A673 (cell line): ENCODE measurements at regions not wholly inside any gene's neighbourhood (a gene's known extent, or its start where the extent isn't known, plus 50 kb on each side); places are given as distances from the start of the nearest gene placed in this dataset.

ENCODE experiments used
- BruUV-seq: library from RNA; stranded (reverse); fragments of 400-500 nt; replicated peaks from 2 replicates; lab custom pipeline; 2021; lab: Mats Ljungman, UMichigan
- CTCF ChIA-PET: fragments of 300-600 bp; sonication (Branson Sonifier 250); formaldehyde crosslinking; loops from one replicate; lab custom pipeline; 2022; ENCODE audit warnings: antibody characterized with exemption; lab: Charles Lee
- POLR2A ChIA-PET: fragments of 300-600 bp; sonication (Branson Sonifier 250); formaldehyde crosslinking; loops from one replicate; lab custom pipeline; 2022; ENCODE audit warnings: antibody characterized with exemption; ENCODE audit not compliant: low non-redundant PET; lab: Charles Lee
- DNase-seq: peaks from one replicate; pipeline ENCODE4 v3.0.0-alpha.2; 2015; ENCODE audit warnings: low spot score
- H3K27ac ChIP-seq: fragments of 200-600 bp; sonication (generic); 2 replicates; pipeline ENCODE4 v1.5.1; 2016; ENCODE audit warnings: mixed run types, low read depth, mild to moderate bottlenecking, mixed read lengths, antibody characterized with exemption, low read length; ENCODE audit not compliant: poor library complexity, severe bottlenecking
- H3K27me3 ChIP-seq: fragments of 200-600 bp; sonication (generic); replicated peaks from 2 replicates; pipeline ENCODE4 v1.6.1; 2017; ENCODE audit warnings: mixed run types, low read depth, mild to moderate bottlenecking, mixed read lengths, antibody characterized with exemption, low read length; ENCODE audit not compliant: insufficient read depth, poor library complexity
- H3K36me3 ChIP-seq: fragments of 200-600 bp; sonication (generic); 2 replicates; pipeline ENCODE4 v1.6.1; 2016; ENCODE audit warnings: mixed run types, mild to moderate bottlenecking, mixed read lengths, antibody characterized with exemption, low read length; ENCODE audit not compliant: insufficient read depth, poor library complexity, severe bottlenecking
- H3K4me1 ChIP-seq: fragments of 200-600 bp; sonication (generic); 2 replicates; pipeline ENCODE4 v1.6.1; 2017; ENCODE audit warnings: mixed run types, mild to moderate bottlenecking, mixed read lengths, antibody characterized with exemption, low read length; ENCODE audit not compliant: insufficient read depth, poor library complexity, severe bottlenecking
- H3K4me3 ChIP-seq: fragments of 200-600 bp; sonication (generic); 2 replicates; pipeline ENCODE4 v1.5.1; 2016; ENCODE audit warnings: low read depth, mixed run types, mild to moderate bottlenecking, mixed read lengths, low read length; ENCODE audit not compliant: poor library complexity, severe bottlenecking
- H3K9me3 ChIP-seq: fragments of 200-600 bp; sonication (generic); 2 replicates; pipeline ENCODE4 v1.6.1; 2016; ENCODE audit warnings: mixed run types, low read depth, mild to moderate bottlenecking, mixed read lengths, antibody characterized with exemption, low read length; ENCODE audit not compliant: poor library complexity, severe bottlenecking
- CTCF ChIP-seq: fragments of 300-800, 200-600 bp; sonication (generic); conservative IDR thresholded peaks from 2 replicates; pipeline ENCODE4 v1.5.1; 2017; ENCODE audit warnings: low read depth, mild to moderate bottlenecking, antibody characterized with exemption, low read length, moderate library complexity, mixed read lengths
- EZH2 ChIP-seq: fragments of 200-600 bp; sonication (generic); IDR thresholded peaks from 2 replicates; pipeline ENCODE4 v1.6.1; 2017; ENCODE audit warnings: borderline replicate concordance, low read depth, mild to moderate bottlenecking, mixed read lengths, antibody characterized with exemption, low read length; ENCODE audit not compliant: poor library complexity, severe bottlenecking
- intact Hi-C: fragments of 100-400 bp; cut with micrococcal nuclease; formaldehyde crosslinking; loops from one replicate; pipeline ENCODE4 v1.10.0; 2022; ENCODE audit not compliant: unreplicated experiment

- H3K9me3 ChIP-seq: no peaks in the 10 kb centered on the region
- DNase-seq: no peak
- no peaks in the 10 kb centered on the region for H3K4me1 ChIP-seq
- POLR2A ChIA-PET: no interaction called here
- BruUV-seq: no TSS peak
- H3K27me3 ChIP-seq: no peaks in the 10 kb centered on the region
- CTCF ChIA-PET: no interaction called here
- no peaks in the 10 kb centered on the region for H3K36me3 ChIP-seq
- TF ChIP-seq CTCF: no peak
- TF ChIP-seq EZH2: no peak
- no peak overlapping the region for H3K27ac ChIP-seq
- intact Hi-C loops: no loop called here
- no peak overlapping the region for H3K4me3 ChIP-seq
Observed at GRCh38 chr16:72639494-72639893, 408.4 kb downstream of the ZFHX3 start.

- H3K27me3 ChIP-seq: no peaks in the 10 kb centered on the region
- ChIA-PET CTCF (no interaction called here), POLR2A (no interaction called here)
- no peak overlapping the region for H3K4me3 ChIP-seq
- DNase-seq: no peak
- H3K36me3 ChIP-seq: no peaks in the 10 kb centered on the region
- intact Hi-C loops: no loop called here
- H3K27ac ChIP-seq: no peak overlapping the region
- no TSS peak for BruUV-seq
- H3K4me1 ChIP-seq: no peaks in the 10 kb centered on the region
- no peak for TF ChIP-seq EZH2
- TF ChIP-seq CTCF: no peak
- H3K9me3 ChIP-seq: no peaks in the 10 kb centered on the region
Observed at GRCh38 chr16:72637306-72637705, 410.6 kb downstream of the ZFHX3 start.

GRCh38 chr16:72635694-72636093 lies 412.2 kb downstream of the ZFHX3 start:
- POLR2A ChIA-PET: no interaction called here

More at GRCh38 chr16:72635694-72636093, 412.2 kb downstream of the ZFHX3 start:
- Histone ChIP-seq H3K4me1 (no peaks in the 10 kb centered on the region), H3K27ac (no peak overlapping the region), H3K36me3 (no peaks in the 10 kb centered on the region), H3K4me3 (no peak overlapping the region), H3K9me3 (no peaks in the 10 kb centered on the region), H3K27me3 (no peaks in the 10 kb centered on the region)
- intact Hi-C loops: no loop called here
- BruUV-seq: no TSS peak
- CTCF ChIA-PET: no interaction called here
- no peak for TF ChIP-seq EZH2
- TF ChIP-seq CTCF: no peak
- DNase-seq: no peak
